ENCODE measurements at regions not wholly inside any gene's neighbourhood (a gene's known extent, or its start where the extent isn't known, plus 50 kb on each side); places are given as distances from the start of the nearest gene placed in this dataset.

GRCh38 chr7:137157256-137157655 lies 186.3 kb downstream of the PTN start:
- no peak for TF ChIP-seq GABPA (IDR thresholded peaks at IDR 0.05; ENCODE audit: low read depth)
- no peak for TF ChIP-seq POLR2AphosphoS5 (IDR thresholded peaks at IDR 0.05; ENCODE audit: low read depth)
- TF ChIP-seq CTCF (IDR thresholded peaks at IDR 0.05; ENCODE audit: insufficient read depth, low read length), result no peak
